Hematopoietic multipotent progenitor cell treated with erythropoietin and hydrocortisone succinate and interleukin-3 and kit ligand, for 6 days (in vitro differentiated cells): ENCODE measurements at regions not wholly inside any gene's neighbourhood (a gene's known extent, or its start where the extent isn't known, plus 50 kb on each side); places are given as distances from the start of the nearest gene placed in this dataset.

Source experiments
- DNase-seq: peaks from one replicate; pipeline ENCODE4 v3.0.0-alpha.2; 2015

DNA sequence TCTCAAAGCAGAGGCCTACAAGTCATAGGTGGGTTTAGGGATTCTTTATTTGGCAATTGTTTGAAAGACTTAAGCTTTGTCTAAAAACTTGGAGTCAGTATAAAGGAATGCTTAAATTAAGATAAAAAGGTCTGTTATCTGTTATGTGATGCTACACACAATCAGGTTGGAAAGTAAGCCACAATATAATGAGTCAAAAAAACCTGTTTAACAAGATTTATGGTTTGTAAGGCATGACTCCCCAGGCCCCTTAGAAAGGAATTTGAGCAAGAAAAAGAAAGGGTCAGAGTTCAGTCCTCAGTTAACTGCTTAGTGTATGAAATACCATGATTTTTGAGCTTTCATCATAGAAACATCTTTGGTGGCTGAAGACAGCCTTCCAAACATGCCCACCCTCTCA is 66.8 kb upstream of the HMGN3 start:
- DNase-seq: no peak

DNA sequence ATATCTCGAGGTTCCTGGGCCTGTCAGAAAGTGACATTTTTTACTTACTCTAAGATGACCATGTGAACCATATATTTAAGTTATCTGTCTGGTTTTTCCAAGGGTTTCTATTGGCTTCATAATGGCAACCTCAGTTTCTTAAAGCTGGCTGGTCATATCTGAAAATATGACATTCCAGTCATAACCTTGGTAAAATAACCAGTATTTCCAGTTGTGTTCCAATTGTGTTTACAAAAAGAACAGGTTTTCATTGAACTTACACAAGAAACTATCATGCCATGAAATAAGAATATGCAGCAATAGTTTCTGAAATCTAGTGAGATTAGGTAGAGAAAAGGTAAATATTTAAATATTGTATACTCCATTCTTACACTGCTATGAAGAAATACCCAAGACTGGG is 61.7 kb upstream of the HMGN3 start:
- DNase-seq: no peak
